GM23248 (cell line): ENCODE measurements at regions not wholly inside any gene's neighbourhood (a gene's known extent, or its start where the extent isn't known, plus 50 kb on each side); places are given as distances from the start of the nearest gene placed in this dataset.

Source experiments
- DNase-seq: peaks from one replicate; pipeline ENCODE4 v3.0.0-alpha.2; 2015
- H2AFZ ChIP-seq: fragments of 200-600 bp; sonication (generic); 2 replicates; pipeline ENCODE4 v1.6.1; 2016; ENCODE audit warnings: antibody characterized with exemption
- H3F3A ChIP-seq: fragments of 200-600 bp; sonication (generic); 2 replicates; pipeline ENCODE4 v1.6.1; 2016; ENCODE audit warnings: mild to moderate bottlenecking, antibody characterized with exemption, mixed run types; ENCODE audit not compliant: insufficient read depth
- H3K27ac ChIP-seq: fragments of 200-600 bp; sonication (generic); 2 replicates; pipeline ENCODE4 v1.5.1; 2016; ENCODE audit warnings: mild to moderate bottlenecking
- H3K27me3 ChIP-seq: fragments of 200-600 bp; sonication (generic); replicated peaks from 2 replicates; pipeline ENCODE4 v1.6.1; 2016; ENCODE audit warnings: mild to moderate bottlenecking; ENCODE audit not compliant: insufficient read depth
- H3K36me3 ChIP-seq: fragments of 200-600 bp; sonication (generic); 2 replicates; pipeline ENCODE4 v1.6.1; 2016; ENCODE audit warnings: low read depth, mild to moderate bottlenecking
- H3K4me1 ChIP-seq: fragments of 200-600 bp; sonication (generic); 2 replicates; pipeline ENCODE4 v1.6.1; 2016; ENCODE audit warnings: mild to moderate bottlenecking; ENCODE audit not compliant: insufficient read depth
- H3K4me2 ChIP-seq: fragments of 200-600 bp; sonication (generic); one replicate; pipeline ENCODE4 v1.6.1; 2016; ENCODE audit warnings: mild to moderate bottlenecking; ENCODE audit not compliant: unreplicated experiment
- H3K4me3 ChIP-seq: fragments of 200-600 bp; sonication (generic); 2 replicates; pipeline ENCODE4 v1.5.1; 2016; ENCODE audit warnings: mild to moderate bottlenecking
- H3K79me2 ChIP-seq: fragments of 200-600 bp; sonication (generic); 2 replicates; pipeline ENCODE4 v1.6.1; 2016; ENCODE audit warnings: mild to moderate bottlenecking; ENCODE audit not compliant: insufficient read depth
- H3K9ac ChIP-seq: fragments of 200-600 bp; sonication (generic); 2 replicates; pipeline ENCODE4 v1.6.1; 2016; ENCODE audit warnings: mild to moderate bottlenecking
- H3K9me2 ChIP-seq: fragments of 200-600 bp; sonication (generic); 2 replicates; pipeline ENCODE4 v1.6.1; 2016; ENCODE audit warnings: mixed run types, mild to moderate bottlenecking, moderate library complexity; ENCODE audit not compliant: insufficient read depth
- H3K9me3 ChIP-seq: fragments of 200-600 bp; sonication (generic); one replicate; pipeline ENCODE4 v1.6.1; 2017; ENCODE audit warnings: low read depth
- H4K20me1 ChIP-seq: fragments of 200-600 bp; sonication (generic); 2 replicates; pipeline ENCODE4 v1.6.0; 2016; ENCODE audit not compliant: insufficient read depth
- EZH2 ChIP-seq: fragments of 200-600 bp; sonication (generic); IDR thresholded peaks from 2 replicates; pipeline ENCODE4 v1.6.1; 2018; ENCODE audit warnings: antibody characterized with exemption, mild to moderate bottlenecking; ENCODE audit not compliant: insufficient read depth, poor library complexity, severe bottlenecking
- EZH2phosphoT487 ChIP-seq: fragments of 200-600 bp; sonication (generic); IDR thresholded peaks from 2 replicates; pipeline ENCODE4 v1.6.1; 2018; ENCODE audit warnings: antibody characterized with exemption, moderate library complexity, mild to moderate bottlenecking, low read depth; ENCODE audit not compliant: insufficient read depth
- WGBS, 2 experiments: methylation state at CpG; one replicate each; pipeline ENCODE4 v1.1.6; 2015 to 2017; ENCODE audit warnings: low lambda C conversion rate in 2 of 2, low coverage in 1 of 2; ENCODE audit errors: missing lambda C conversion rate in 2 of 2; 5-methylcytosine and 5-hydroxymethylcytosine counted together
- in situ Hi-C: fragments of 300-500 bp; cut with MboI; formaldehyde crosslinking; loops from 2 replicates; pipeline ENCODE4 v1.15.0; 2020

DNA sequence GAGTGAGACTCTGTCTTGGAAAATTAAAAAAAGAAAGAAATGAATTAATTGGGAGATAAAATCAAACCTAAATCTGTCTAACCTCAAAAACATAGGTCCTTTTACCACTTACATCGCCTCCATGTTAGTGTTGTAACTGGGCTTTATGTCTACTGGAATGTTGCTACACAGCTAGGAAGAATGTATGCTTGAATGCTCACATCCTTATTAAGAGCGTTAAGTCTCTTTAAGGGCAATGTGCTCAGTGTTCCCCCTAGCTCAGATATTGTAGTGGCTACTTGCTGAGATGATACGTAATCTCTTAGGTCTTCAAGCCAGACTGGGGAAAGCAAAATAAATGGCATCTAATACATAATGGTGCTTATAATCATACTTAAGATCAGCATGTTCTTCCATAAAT lies 1072.8 kb downstream of the PDHA2 start:
- DNase-seq, result no peak
- Histone ChIP-seq H3K4me1 (no peaks in the 10 kb centered on the region), H3K4me3 (no peak overlapping the region), H3K27ac (no peak overlapping the region), H3K36me3 (no peaks in the 10 kb centered on the region), H3K27me3 (no peaks in the 10 kb centered on the region), H3K9me2 (no peaks in the 10 kb centered on the region), H3K9me3 (no peaks in the 10 kb centered on the region), H3K4me2 (no peak overlapping the region), H2AFZ (no peak overlapping the region), H3K9ac (no peak overlapping the region), H3F3A (no peaks in the 10 kb centered on the region), H4K20me1 (no peaks in the 10 kb centered on the region), H3K79me2 (no peaks in the 10 kb centered on the region)
- no peak for TF ChIP-seq EZH2
- no peak for TF ChIP-seq EZH2phosphoT487
- in situ Hi-C loops, result no loop called here
- 31 to 35% methylated on average over 3 of the region's 3 CpGs for WGBS, 2 experiments

DNA sequence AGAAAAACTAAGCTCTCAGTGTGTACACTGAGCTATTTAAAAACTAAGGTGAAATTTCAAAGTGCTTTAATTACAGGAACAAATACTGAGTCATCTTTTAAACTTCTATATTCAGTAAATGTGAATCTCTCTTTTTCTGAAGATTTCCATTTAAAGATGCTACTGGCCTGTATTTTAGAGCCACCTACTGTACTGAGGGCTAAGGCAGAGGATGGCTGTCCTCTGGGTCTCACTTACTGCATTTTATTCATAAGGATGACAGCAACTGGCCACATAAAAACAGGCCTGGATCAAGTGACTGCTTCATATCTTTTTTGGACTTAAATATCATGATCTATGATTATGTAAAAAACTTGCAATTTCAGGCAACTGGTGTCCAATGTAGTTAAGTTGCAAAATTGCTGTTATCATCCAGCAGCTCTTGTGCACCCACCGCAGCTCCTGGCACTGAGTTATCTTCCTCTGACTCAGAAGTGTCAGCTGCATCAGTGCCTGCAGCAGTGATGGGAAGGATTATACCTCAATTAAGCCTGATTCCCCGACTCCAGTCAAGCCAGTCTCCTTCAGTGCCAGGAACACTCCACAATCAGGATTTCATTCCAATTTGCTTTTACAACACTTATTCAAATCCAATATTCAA lies 1073.7 kb downstream of the PDHA2 start:
- Histone ChIP-seq H4K20me1 (no peaks in the 10 kb centered on the region), H3K4me3 (no peak overlapping the region), H2AFZ (no peak overlapping the region), H3K4me1 (no peaks in the 10 kb centered on the region), H3F3A (no peaks in the 10 kb centered on the region), H3K27ac (no peak overlapping the region), H3K9ac (no peak overlapping the region), H3K9me2 (no peaks in the 10 kb centered on the region), H3K4me2 (no peak overlapping the region), H3K79me2 (no peaks in the 10 kb centered on the region), H3K27me3 (no peaks in the 10 kb centered on the region), H3K9me3 (no peaks in the 10 kb centered on the region), H3K36me3 (no peaks in the 10 kb centered on the region)
- TF ChIP-seq EZH2phosphoT487 (no peak), EZH2 (no peak)
- no peak for DNase-seq
- in situ Hi-C loops, result no loop called here
- 5 to 6% methylated on average over 2 of the region's 2 CpGs for WGBS, 2 experiments

DNA sequence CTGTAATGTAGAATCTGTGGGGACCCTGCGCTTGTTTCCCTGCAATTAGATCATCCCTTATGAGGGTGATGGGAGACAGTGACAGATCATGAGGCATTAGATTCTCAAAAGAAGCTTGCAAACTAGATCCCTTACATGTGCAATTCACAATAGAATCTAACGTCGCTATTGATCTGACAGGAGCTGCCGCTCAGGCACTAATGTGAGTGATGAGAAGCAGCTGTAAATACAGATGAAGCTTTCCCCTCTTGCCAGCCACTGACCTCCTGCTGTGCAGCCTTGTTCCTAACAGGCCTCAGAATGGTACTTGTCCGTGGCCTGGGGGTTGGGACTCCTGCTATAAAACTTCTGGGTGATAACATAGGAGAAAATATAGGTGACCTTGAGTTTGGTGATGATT lies 1076.8 kb downstream of the PDHA2 start:
- Histone ChIP-seq H3K36me3 (no peaks in the 10 kb centered on the region), H3K27ac (no peak overlapping the region), H3K9me2 (no peaks in the 10 kb centered on the region), H3K4me1 (no peaks in the 10 kb centered on the region), H4K20me1 (no peaks in the 10 kb centered on the region), H2AFZ (no peak overlapping the region), H3F3A (no peaks in the 10 kb centered on the region), H3K79me2 (no peaks in the 10 kb centered on the region), H3K9me3 (no peaks in the 10 kb centered on the region), H3K9ac (no peak overlapping the region), H3K4me2 (no peak overlapping the region), H3K4me3 (no peak overlapping the region), H3K27me3 (no peaks in the 10 kb centered on the region)
- in situ Hi-C loops, result no loop called here
- TF ChIP-seq EZH2 (no peak), EZH2phosphoT487 (no peak)
- DNase-seq, result no peak
- WGBS, 2 experiments, result 10 to 11% methylated on average over 5 of the region's 5 CpGs

DNA sequence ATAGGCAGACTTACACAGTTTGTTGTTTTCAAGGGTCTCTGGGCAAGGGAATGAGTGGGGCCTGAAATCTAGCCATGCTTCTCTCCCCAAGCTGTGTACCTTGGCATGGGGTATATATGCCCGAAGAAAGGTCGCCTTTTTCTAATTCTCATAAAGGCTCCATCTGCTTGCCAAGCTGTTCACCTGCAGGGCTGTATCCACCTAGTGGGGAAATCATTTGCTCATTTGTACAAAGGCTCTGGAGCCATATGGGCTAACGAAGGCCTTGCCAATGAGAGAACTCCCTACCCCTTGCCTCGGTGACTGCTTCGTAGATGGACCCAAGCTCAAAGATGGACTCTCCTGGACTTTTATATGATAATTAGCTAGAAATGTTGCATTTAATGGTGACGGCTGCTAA lies 1097.0 kb downstream of the PDHA2 start:
- Histone ChIP-seq H3K27ac (no peak overlapping the region), H3F3A (no peaks in the 10 kb centered on the region), H3K9me2 (no peaks in the 10 kb centered on the region), H3K79me2 (no peaks in the 10 kb centered on the region), H3K4me3 (no peak overlapping the region), H4K20me1 (no peaks in the 10 kb centered on the region), H3K4me1 (no peaks in the 10 kb centered on the region), H3K36me3 (no peaks in the 10 kb centered on the region), H3K27me3 (no peaks in the 10 kb centered on the region), H3K9ac (no peak overlapping the region), H3K4me2 (no peak overlapping the region), H3K9me3 (no peaks in the 10 kb centered on the region), H2AFZ (no peak overlapping the region)
- TF ChIP-seq EZH2 (no peak), EZH2phosphoT487 (no peak)
- no peak for DNase-seq
- WGBS, 2 experiments, result 21% methylated on average over 6 of the region's 6 CpGs
- in situ Hi-C loops, result no loop called here

DNA sequence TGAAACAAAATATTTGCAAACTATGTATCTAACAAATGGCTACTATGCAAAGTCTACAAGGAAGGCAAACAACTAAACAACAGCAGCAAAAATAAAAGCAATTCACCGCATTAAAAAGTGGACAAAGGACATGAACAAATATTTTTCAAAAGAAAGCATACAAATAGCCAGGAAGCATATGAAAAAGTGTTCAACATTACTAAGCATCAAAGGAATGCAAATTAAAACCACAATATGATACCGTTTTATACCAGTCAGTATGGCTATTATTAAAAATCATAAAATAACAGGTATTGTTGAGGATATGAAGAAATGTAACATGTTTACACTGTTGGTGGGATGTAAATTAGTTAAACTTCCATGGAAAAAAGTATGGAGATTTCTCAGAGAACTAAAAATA lies 1106.7 kb downstream of the PDHA2 start:
- WGBS, 2 experiments, result 29 to 40% methylated on average over 2 of the region's 2 CpGs
- no peak overlapping the region for H2AFZ ChIP-seq
- no peaks in the 10 kb centered on the region for H3K79me2 ChIP-seq
- H3F3A ChIP-seq, result no peaks in the 10 kb centered on the region
- TF ChIP-seq EZH2phosphoT487 (no peak), EZH2 (no peak)
- in situ Hi-C loops, result no loop called here
- H3K27me3 ChIP-seq, result no peaks in the 10 kb centered on the region
- no peaks in the 10 kb centered on the region for H3K36me3 ChIP-seq
- H3K4me1 ChIP-seq, result no peaks in the 10 kb centered on the region
- no peaks in the 10 kb centered on the region for H3K9me3 ChIP-seq
- no peak overlapping the region for H3K9ac ChIP-seq
- no peak overlapping the region for H3K27ac ChIP-seq
- H3K4me3 ChIP-seq, result no peak overlapping the region
- H3K4me2 ChIP-seq, result no peak overlapping the region
- H4K20me1 ChIP-seq, result no peaks in the 10 kb centered on the region
- DNase-seq, result no peak
- no peaks in the 10 kb centered on the region for H3K9me2 ChIP-seq
